SK-N-SH (cell line): ENCODE measurements at regions not wholly inside any gene's neighbourhood (a gene's known extent, or its start where the extent isn't known, plus 50 kb on each side); places are given as distances from the start of the nearest gene placed in this dataset.

ENCODE experiments used
- CHD2 ChIP-seq: fragments of 150-350 bp; IDR thresholded peaks from 2 replicates; pipeline ENCODE4 v1.6.1; 2018; ENCODE audit warnings: low read length; ENCODE audit not compliant: partially characterized antibody
- CTCF ChIP-seq: fragments of 200-600 bp; sonication (generic); IDR thresholded peaks from 2 replicates; pipeline ENCODE4 v1.6.1; 2017; ENCODE audit warnings: antibody characterized with exemption, mild to moderate bottlenecking, moderate library complexity
- GABPA ChIP-seq: IDR thresholded peaks from 2 replicates; pipeline ENCODE4 v1.4.0; 2012; ENCODE audit warnings: low read depth, mild to moderate bottlenecking
- IRF3 ChIP-seq: fragments of 150-350 bp; IDR thresholded peaks from 2 replicates; pipeline ENCODE4 v1.6.1; 2016; ENCODE audit warnings: mild to moderate bottlenecking, low read depth, low read length
- MAX ChIP-seq: IDR thresholded peaks from 2 replicates; pipeline ENCODE4 v1.4.0; 2012; ENCODE audit warnings: low read depth
- MXI1 ChIP-seq: IDR thresholded peaks from 2 replicates; pipeline ENCODE4 v1.6.1; 2012; ENCODE audit warnings: mild to moderate bottlenecking, low read depth, low read length, improper control_type of control experiment
- NRF1 ChIP-seq: IDR thresholded peaks from 2 replicates; pipeline ENCODE4 v1.6.1; 2012; ENCODE audit warnings: low read depth, mild to moderate bottlenecking, low read length
- POLR2AphosphoS5 ChIP-seq: IDR thresholded peaks from 2 replicates; pipeline ENCODE4 v1.6.1; 2012; ENCODE audit warnings: low read depth, low read length
- RAD21 ChIP-seq: IDR thresholded peaks from 2 replicates; pipeline ENCODE4 v1.6.1; 2012; ENCODE audit warnings: mild to moderate bottlenecking, low read length
- SMC3 ChIP-seq: IDR thresholded peaks from 2 replicates; pipeline ENCODE4 v1.6.1; 2012; ENCODE audit warnings: low read depth, low read length, improper control_type of control experiment
- TCF12 ChIP-seq: IDR thresholded peaks from 2 replicates; pipeline ENCODE4 v1.4.0; 2012
- USF2 ChIP-seq: fragments of 150-350 bp; IDR thresholded peaks from 2 replicates; pipeline ENCODE4 v1.6.1; 2017; ENCODE audit warnings: antibody characterized with exemption, low read length, low read depth, borderline replicate concordance
- ZBTB33 ChIP-seq: IDR thresholded peaks from 2 replicates; pipeline ENCODE4 v1.4.0; 2012; ENCODE audit warnings: low read depth, borderline replicate concordance

- TF ChIP-seq SMC3 (no peak), CTCF (no peak), TCF12 (no peak), CHD2 (no peak), MAX (no peak), MXI1 (no peak), GABPA (no peak), IRF3 (no peak), RAD21 (no peak), NRF1 (no peak), USF2 (no peak), POLR2AphosphoS5 (no peak), ZBTB33 (no peak)
These were observed 368.6 kb upstream of the USP15 start for GRCh38 chr12:61891632-61892031.
